ENCODE measurements at regions not wholly inside any gene's neighbourhood (a gene's known extent, or its start where the extent isn't known, plus 50 kb on each side); places are given as distances from the start of the nearest gene placed in this dataset.
"Not testable (repeated sequence)": the region's sequence is repeated elsewhere in the genome, so short reads cannot be mapped to it uniquely, and the experiment has no call there.

- DNase-seq (ENCODE audit: low read depth in 3 of 3, low spot score in 2 of 3) = no peak
These were observed 93.7 kb downstream of the MRM1 start for GRCh38 chr17:36695082-36695481.

GRCh38 chr17:36695710-36696109 lies 94.3 kb downstream of the MRM1 start:
- DNase-seq (ENCODE audit: low read depth in 3 of 3, low spot score in 2 of 3) = not testable (repeated sequence)

- DNase-seq (ENCODE audit: low read depth in 3 of 3, low spot score in 2 of 3) = no peak
These were observed 95.4 kb downstream of the MRM1 start for GRCh38 chr17:36696805-36697204.

GRCh38 chr17:36697903-36698530 lies 96.6 kb downstream of the MRM1 start:
- DNase-seq (ENCODE audit: low read depth in 3 of 3, low spot score in 2 of 3) = peak in 1 of 3 donors; percentile 31

- DNase-seq (ENCODE audit: low read depth in 3 of 3, low spot score in 2 of 3) = no peak
These were observed 100.2 kb downstream of the MRM1 start for GRCh38 chr17:36701429-36702099.

- DNase-seq (ENCODE audit: low read depth in 3 of 3, low spot score in 2 of 3) = no peak
These were observed 101.3 kb downstream of the MRM1 start for GRCh38 chr17:36702636-36703035.

GRCh38 chr17:36703860-36704266 lies 102.5 kb downstream of the MRM1 start:
- DNase-seq (ENCODE audit: low read depth in 3 of 3, low spot score in 2 of 3) = peak; percentile 48 to 71 (median 61)

- DNase-seq (ENCODE audit: low read depth in 3 of 3, low spot score in 2 of 3) = no peak
These were observed 104.0 kb downstream of the MRM1 start for GRCh38 chr17:36705283-36705795.

- no peak for DNase-seq (ENCODE audit: low read depth in 3 of 3, low spot score in 2 of 3)
These were observed 104.7 kb downstream of the MRM1 start for GRCh38 chr17:36705874-36706731.

- DNase-seq (ENCODE audit: low read depth in 3 of 3, low spot score in 2 of 3) = no peak
These were observed 106.5 kb downstream of the MRM1 start for GRCh38 chr17:36707904-36708303.

- no peak for DNase-seq (ENCODE audit: low read depth in 3 of 3, low spot score in 2 of 3)
These were observed 113.4 kb downstream of the MRM1 start for GRCh38 chr17:36714789-36715188.

- DNase-seq (ENCODE audit: low read depth in 3 of 3, low spot score in 2 of 3) = no peak
These were observed 114.6 kb downstream of the MRM1 start for GRCh38 chr17:36715951-36716350.

GRCh38 chr17:36717088-36717487 lies 115.7 kb downstream of the MRM1 start:
- no peak for DNase-seq (ENCODE audit: low read depth in 3 of 3, low spot score in 2 of 3)

GRCh38 chr17:36720131-36720530 lies 118.7 kb downstream of the MRM1 start:
- no peak for DNase-seq (ENCODE audit: low read depth in 3 of 3, low spot score in 2 of 3)

- DNase-seq (ENCODE audit: low read depth in 3 of 3, low spot score in 2 of 3) = no peak
These were observed 120.3 kb downstream of the MRM1 start for GRCh38 chr17:36721560-36722120.

GRCh38 chr17:36722121-36722902 lies 120.9 kb downstream of the MRM1 start:
- DNase-seq (ENCODE audit: low read depth in 3 of 3, low spot score in 2 of 3) = no peak

GRCh38 chr17:36722903-36723263 lies 121.5 kb downstream of the MRM1 start:
- no peak for DNase-seq (ENCODE audit: low read depth in 3 of 3, low spot score in 2 of 3)

- no peak for DNase-seq (ENCODE audit: low read depth in 3 of 3, low spot score in 2 of 3)
These were observed 122.2 kb downstream of the MRM1 start for GRCh38 chr17:36723459-36724025.

- DNase-seq (ENCODE audit: low read depth in 3 of 3, low spot score in 2 of 3) = no peak
These were observed 124.8 kb downstream of the MRM1 start for GRCh38 chr17:36726199-36726598.

GRCh38 chr17:36727052-36727451 lies 125.7 kb downstream of the MRM1 start:
- DNase-seq (ENCODE audit: low read depth in 3 of 3, low spot score in 2 of 3) = no peak
